C4-2B (cell line): ENCODE measurements at regions not wholly inside any gene's neighbourhood (a gene's known extent, or its start where the extent isn't known, plus 50 kb on each side); places are given as distances from the start of the nearest gene placed in this dataset.

Source experiments
- CTCF ChIP-seq: fragments of 450-650 bp; conservative IDR thresholded peaks from 2 replicates; pipeline ENCODE4 v1.5.1; 2017; ENCODE audit warnings: mild to moderate bottlenecking
- ZFX ChIP-seq: fragments of 450-650 bp; IDR thresholded peaks from 2 replicates; pipeline ENCODE4 v1.6.1; 2017

- no peak for TF ChIP-seq CTCF
- TF ChIP-seq ZFX: no peak
These were observed 204.2 kb upstream of the KCNJ16 start for GRCh38 chr17:69870751-69871199.
